NOMO-1 treated with dmso at 0.1 percent for 144 hours (cell line): ENCODE measurements at regions not wholly inside any gene's neighbourhood (a gene's known extent, or its start where the extent isn't known, plus 50 kb on each side); places are given as distances from the start of the nearest gene placed in this dataset.

ENCODE experiments used
- DNase-seq: peaks from one replicate; lab custom pipeline; 2025; ENCODE audit not compliant: unreplicated experiment; lab: John Stamatoyannopoulos, UW

DNA sequence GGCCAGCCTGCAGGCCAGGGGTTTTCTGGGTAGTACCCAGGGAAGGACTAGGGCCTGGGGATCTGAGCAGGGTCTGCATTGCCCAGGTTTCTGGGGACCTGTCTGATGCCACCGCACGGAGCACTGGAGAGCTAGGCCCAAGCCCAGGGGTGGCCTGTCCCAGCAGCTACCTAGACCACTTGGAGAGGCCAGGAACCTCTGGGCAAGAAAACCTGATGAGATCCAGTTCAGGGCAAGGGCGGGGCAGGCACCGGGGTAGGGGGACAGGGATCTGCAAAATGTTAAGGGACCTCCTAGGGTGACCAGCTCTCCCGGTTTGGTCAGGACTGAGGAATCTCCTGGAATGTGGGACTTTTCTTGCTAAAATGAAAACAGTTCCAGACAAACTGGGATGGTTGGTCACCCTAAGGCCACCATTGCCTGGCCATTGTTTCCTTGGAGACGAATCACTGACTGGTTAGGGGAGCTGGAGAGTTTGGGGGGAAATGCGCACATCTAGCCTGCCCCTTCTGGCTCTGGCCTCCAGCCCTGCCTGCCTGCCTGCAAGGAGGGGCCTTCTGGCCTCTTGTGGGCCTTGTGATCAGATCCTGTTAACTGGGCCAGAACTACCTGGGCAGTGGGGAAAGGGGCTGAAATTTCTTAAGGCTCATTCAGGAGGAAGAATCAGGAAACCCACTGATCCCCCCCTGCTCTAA lies 117.4 kb upstream of the TLE3 start:
- DNase-seq, result no peak

DNA sequence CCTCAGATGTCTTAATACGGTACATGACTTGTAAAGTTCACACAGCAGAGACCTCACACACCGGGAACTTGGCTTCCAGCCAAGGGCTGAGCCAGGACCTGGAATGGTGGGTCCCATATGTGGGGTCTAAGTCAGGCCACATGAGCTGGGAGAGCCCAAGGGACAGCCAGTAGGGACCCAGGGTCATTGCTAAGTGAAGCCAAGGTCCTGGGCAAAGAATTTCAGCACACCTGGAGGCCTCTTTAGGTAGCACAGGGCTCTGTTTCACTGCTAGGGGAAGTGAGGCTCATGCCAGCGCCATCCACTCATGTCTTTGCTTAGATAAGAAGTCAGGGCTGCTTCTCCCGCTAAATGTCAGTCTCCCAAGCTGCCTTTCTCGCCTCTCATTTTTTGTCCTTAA lies 116.6 kb upstream of the TLE3 start:
- DNase-seq, result no peak

DNA sequence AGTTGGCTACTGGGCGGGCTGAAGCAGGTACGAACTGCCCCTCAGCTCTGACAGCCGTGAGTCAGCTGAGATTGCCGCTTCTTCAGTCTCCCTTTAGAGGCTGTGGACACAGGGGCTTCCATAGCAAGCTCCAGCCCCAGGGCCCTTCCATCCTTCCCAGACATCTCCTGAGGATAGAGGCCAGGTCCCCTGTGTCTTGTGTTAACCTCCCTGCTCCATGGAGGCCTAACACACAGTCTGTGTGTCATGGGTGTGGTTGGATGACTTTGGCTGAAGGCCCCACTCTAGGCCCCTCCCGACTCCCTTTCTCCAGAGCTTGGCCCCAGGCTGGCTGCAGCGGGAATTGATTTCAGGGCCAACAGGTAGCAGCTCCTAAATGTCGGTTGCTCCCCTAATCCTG lies 116.1 kb upstream of the TLE3 start:
- DNase-seq, result no peak

DNA sequence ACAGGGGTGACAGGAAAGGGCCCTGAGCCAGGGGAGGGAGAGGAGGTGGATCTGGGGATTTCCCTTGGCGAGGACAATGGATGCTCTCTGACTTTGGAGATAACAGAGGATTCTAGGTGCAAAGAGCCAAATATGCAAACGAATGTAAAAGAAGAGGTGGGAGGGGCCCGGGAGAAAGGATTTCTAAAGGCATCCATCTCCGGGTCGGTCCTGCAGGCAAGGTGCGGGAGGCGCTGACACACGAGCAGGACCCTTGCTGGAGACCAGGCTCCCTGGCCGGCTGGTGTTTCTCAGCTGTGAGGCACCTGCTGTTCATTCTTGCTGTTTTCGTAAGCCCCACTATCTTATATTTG lies 115.2 kb upstream of the TLE3 start:
- DNase-seq, result no peak

DNA sequence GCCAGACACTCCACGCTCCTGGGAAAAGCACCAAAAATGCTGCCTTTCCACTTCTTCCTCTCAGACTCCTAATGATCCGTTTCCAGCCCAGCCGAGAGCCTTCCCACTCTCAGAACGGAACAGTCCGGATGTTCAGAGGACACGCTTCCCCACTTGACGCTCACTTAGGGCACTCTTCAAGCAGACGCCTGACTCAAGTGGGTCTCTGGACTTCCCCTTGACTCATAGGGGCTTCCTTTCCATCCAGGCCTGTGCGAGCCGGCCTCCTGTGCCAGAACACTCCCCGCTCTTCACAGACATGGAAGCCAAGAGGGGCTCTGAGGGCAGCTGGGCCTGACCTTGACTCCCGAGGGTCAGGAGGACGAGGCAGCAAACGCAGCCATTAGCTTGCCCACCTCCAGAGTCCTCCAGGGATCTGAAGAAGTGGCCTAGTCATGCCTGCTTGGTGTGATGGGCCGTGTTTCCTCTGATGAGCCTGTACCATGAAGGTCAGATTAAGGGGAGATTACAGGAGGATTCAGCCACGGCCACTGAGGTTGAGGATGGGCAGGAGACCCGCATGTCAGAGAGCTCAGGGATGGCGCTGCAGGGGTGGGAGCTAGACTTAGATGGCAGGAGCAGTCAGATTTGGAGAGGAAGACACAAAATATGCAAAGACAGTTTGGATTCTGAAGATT lies 114.7 kb upstream of the TLE3 start:
- no peak for DNase-seq

DNA sequence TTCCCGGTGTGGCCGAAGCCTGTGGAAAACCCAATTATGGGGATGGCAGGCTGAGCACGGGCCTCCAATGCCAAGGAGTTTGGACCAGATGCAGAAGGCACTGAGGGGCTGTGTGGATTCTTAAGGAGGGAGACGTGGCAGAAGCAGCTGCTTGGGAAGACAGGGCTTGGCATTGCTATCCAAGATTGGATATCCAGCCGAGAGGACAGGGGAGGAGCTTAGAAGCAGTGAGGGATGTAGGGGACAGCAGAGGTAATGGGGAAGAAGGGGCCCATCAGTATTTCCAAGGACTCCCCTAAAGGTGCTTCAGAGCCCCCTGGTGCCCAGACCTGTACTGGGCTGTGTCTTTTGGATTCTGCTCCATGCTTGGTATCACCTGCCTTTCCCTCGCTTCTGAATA lies 112.8 kb upstream of the TLE3 start:
- DNase-seq, result no peak

DNA sequence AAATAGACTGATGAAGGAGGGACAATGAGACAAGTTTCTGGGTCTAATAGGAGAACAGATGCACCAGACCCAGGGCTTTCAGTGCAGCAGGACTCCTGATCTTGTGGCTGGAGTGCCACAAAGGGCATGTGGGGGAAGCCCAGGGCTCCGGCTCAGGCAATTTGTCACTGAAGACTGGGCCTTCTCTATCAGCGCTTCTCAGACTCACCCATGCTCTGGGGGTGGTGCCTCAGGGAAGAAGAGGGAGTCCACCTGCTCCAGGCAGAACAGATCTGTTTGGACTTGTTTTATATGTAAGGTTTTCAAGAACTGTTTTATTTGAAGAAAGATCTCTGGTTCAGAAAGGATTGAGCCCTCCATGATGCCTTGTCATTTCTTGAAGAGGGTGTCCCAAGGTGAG lies 112.4 kb upstream of the TLE3 start:
- DNase-seq, result no peak

DNA sequence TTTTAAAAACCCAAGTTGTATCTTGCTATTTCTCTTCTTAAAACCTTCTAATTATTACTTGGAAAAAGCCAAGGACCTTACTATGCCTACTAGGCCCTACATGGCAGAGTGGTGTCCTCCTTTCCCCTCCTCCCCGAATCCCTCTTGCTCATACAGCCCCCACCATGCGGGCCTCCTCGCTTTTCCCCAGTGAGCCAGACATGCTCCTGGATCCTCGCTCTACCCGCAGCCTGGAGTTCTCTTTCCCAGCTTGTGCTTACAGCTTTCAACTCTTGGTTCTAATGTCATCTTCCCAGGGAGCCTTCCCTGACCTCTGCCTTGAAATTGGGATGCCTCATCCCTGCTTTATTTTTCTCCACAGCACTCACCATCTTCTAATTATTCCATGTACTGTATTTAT lies 111.8 kb upstream of the TLE3 start:
- DNase-seq, result no peak

DNA sequence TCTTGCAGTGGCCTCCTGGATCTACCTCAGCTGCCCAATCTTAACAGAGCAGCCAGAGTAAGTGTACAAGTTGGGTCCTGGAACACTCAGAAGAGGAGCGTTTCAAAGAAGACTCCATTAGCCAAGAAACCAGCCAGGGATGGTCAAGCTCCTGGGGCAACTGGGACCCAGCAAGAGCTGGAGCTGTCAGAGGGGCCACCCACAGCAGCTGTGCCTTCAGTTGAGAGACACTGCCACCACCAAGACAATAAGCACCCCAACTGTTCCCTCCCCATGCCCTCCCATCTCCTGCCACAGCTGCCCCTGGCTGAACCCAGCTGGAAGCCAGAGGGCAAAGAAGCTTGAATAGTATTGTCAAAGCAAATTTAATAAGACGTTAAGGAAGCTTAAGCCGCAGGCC lies 110.6 kb upstream of the TLE3 start:
- no peak for DNase-seq

DNA sequence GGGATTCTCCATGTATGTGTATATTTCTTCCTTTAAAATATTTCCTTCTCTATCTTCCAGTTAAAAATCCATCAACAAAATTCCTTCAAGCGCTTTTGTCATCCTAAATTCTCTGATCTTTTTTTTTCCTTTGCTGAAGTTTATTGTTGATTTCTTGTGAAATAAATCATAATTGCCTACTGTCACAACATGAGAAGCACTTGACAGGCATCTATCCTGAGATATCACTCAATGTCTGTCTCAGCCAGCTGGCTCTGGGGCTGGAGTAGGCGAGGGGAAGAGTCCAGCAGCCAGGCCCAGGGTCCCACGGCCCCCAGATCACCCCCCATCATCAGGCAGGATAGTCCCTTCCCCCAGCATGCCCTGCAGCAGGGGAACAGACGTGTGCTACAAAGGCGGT lies 109.0 kb upstream of the TLE3 start:
- no peak for DNase-seq

DNA sequence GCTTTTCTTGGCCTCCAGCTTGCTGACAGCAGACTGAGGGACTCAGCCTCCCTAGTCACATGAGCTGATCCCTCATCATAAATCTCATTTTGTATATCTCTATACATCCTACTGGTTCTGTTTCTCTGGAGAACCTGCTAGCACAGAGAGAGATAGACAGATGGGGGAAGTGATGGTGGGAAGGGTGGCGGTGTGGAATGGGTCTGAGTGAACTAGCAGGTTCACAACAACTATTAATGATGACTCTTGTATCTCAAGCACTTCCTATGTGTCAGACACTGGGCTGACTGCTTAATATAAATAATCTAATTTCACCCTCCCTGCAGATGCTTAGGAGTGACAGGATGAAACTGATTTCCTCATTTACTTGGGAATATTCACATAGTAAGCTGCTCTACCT lies 106.9 kb upstream of the TLE3 start:
- no peak for DNase-seq

DNA sequence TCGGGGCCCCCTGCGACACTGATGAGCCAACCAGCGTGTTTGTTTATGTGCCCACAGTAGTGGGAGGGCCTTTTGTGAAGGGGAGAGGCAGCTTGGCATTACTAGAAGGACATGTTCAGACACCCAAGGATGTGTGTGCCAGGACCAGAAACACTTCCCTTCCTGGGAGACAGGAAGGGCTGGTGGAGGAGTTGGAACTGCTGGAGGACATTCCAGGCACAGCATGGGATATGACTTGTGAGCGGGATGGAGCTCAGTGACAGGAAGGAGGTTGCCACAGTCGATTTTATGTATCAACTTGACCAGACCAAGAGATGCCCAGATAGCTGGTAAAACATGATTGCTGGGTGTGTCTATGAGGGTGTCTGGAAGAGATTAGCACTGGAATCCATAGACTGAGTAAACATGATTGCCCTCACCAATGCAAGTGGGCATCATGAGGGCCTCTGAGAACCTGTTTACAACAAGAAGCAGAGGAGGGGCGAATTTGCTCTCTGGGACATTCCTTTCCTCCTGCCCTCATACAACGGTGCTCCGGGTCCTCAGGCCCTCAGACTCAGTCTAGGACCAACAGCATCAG lies 106.4 kb upstream of the TLE3 start:
- no peak for DNase-seq

DNA sequence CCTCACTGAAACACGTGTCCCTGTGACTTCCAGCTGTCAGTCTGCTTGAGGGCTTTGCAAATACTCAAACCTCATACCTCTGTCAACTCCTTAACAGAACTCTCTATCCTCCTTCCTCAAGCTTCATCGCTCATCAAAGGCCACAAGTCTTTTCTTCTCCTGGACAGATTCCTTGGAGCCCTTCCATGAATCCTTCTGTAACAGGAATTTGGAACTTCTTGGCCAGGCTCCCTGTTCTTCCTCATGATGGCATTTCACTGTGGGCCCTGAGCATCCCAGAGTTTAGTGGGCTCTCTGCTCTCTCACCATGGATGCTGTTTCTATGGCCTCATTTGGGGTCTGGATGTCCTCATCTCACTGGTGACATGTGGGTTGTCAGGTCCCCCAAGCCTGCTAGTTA lies 105.0 kb upstream of the TLE3 start:
- no peak for DNase-seq

DNA sequence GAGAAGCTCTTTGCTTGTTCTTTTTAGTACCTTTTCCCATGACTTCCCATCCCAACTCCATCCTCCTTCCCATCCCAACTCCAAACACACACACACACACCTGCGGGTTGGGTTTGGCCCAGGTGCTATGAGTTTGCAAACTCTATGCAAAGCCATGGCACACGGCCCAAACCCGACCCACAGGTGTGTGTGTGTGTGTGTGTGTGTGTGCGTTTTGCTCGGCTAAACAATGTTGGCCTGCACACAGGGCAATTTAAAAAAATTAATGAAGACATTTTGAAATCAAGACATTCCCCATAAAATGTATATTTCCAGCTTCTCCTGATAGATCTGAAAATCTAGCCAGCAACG lies 103.7 kb upstream of the TLE3 start:
- DNase-seq, result no peak

DNA sequence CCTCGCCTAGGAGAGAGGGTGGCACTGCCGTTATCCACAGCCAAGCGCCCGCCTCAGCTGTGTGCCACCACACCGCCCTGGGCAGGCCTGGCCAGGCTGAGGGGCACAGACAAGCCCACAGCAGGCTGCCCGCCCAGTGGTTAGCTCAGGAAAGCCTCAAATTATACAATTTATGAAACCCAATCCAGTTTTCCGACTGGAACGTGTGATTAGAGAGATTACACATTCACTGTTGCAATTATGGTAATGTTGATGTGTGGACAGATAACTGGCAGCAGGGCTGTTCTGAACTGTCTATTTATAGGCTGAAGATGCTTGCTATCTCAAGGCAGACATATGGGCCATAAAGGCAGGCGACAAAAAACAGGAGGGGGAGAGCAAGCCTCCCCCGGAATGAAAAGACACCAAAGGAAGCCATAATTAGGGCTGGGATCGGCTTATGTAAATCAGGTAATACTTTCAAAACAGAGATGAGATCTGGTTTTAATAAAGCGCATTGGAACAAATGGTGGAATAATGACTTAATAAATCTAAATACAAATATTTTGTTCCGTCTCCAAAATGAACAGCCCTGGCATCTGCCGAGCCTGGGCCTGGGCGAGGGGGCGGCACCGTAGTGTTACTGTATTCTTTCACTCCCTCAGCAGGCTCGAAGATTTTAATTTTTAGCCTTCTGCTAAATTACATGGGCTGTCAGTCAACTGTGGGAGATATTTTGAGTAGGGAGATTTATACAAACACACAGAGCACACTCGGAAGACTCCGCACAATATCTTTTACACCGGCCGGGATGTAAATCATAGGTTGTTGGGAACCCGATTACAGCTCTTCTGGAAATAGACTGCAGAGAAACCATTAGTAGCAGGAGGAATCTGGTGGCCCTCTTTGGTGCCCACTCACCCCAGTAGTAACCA lies 103.1 kb upstream of the TLE3 start:
- peak; percentile 84 for DNase-seq

DNA sequence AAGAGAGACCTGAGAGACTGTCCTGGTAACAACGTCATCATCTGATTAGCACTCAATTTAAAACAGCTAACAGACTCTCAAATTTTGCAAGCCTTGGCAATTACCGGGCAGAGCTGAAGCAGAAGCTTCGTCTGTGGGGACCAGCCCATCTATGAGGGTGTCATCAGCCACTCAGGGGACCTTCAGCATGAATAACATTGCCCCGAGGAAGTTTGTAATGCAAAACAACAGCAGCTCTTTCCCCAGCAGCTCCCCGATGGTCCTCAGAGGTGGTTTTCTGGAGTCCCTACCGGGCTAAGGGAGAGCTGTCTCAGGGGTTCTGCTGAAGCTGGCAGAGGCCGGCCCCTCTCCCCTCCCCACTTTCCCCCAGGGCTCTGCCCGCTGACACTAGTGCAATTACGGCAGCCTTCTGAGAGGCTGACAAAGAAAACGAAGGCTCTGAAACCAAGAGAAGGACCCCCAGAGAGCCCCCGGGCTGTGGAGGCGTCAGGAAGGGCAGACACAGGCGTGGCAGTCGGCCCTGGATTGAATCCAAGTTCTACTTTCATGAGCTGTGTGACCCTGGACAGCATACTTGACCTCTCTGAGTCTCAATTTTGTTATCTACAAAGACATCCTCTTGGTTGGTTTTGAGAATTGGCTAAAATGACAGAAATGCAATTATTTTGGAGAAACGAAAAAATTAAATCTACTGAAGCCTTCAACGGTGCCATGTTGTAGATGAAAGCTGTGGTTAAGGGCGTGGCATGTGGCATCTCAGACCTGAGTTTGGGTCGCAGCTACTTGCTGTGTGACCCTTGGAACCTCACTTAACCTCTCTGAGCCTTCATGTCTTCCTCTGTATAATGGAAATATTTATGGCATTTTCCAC lies 102.1 kb upstream of the TLE3 start:
- DNase-seq, result peak; percentile 32

DNA sequence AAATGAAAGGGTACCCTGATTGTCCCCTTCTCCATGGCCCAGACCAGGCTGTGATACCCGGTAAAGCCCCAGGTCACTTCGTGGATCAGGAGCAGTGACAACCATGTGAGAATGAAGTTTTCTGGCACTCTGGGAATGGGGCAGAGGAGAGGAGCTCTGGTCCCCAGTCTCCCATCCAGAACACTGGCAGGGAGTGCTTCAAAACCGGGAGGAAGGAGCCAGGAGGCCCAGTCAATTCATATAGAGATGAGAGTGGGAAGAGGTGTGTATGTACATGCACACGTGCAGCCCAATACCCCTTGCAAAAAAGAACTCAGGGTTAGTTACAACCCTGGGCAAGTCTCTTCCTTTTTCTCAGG lies 101.4 kb upstream of the TLE3 start:
- DNase-seq, result no peak

DNA sequence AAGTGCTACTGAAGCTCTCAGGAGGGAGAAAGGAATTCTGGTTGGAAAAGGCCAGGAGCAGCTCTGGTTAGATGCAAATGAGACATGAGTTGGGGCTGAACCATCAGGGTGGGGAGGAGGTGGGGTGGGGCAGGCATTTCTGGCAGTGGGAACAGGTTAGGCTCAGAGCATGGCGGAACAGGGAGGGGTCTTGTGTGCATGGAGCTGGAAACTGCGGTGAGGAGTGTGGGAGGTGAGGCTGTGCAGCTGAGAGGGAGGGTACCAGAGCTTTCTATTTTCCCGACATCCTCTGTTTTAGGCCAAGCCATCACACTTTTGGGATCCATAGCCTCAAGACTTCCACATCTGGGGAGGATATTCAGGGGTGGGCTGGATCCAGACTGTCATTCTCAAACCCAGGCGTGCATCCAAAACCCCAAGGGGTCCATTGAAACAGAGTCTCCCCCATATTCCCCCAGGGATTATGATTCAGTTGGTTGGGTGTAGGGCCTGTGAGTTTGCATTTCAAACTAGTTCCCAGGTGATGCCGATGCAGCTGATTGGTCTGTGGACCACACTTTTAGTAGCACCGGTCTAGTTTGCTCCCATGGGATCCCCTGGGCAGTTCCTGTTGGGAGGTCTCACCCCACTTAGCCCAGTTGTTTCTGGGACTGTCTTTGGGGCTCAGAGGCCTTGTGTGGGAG lies 100.9 kb upstream of the TLE3 start:
- no peak for DNase-seq

DNA sequence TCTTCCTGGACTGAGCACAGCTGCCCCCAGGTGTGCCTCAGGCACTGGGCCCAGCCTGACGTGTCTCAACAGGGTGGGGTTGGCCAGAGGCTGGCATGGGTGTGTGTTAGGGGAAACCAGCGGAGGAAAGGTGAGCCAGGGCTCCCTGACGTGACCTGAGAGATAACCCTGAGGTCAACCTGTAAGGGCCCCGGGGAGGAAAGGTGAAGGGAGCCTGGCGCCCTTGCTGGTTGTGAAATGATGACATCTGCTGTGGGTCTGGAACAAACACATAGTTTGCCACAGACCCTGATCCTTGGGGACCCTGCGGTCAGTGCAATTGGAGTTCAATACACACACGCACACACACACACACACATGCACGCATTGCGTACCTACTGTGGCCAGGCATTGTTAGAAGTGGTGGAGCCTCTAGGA lies 100.2 kb upstream of the TLE3 start:
- DNase-seq, result no peak

DNA sequence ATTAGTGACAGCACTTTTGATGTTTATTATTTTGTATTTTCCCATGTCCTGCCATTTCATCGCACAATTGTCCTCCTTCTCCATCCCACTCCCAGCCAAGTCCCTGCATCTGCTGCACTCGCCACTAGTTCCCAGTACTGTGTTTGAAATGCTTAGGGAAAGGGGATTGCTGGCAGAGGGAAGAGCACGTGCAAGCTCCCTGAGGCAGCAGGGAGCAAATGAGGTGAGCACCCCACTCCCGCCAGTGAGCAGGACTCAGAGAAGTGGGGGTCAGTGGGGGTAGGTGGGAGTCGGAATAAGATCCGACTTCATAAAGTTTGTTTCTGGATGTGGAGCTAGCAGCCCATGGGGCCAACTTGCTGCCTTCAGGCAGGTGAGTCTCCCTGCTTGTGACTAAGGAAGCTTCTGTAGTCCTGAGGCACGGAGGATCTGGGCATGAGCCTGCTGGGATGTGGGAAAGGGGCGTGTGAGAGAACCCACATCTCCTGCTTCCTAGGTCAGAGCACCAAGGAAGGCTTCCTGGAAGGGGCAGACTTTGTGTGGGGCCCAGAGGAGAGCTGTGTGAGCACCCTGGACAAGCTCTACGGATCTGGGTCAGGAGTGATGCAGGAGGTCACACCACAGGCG lies 99.7 kb upstream of the TLE3 start:
- DNase-seq, result no peak
